ENCODE measurements at regions not wholly inside any gene's neighbourhood (a gene's known extent, or its start where the extent isn't known, plus 50 kb on each side); places are given as distances from the start of the nearest gene placed in this dataset.

DNA sequence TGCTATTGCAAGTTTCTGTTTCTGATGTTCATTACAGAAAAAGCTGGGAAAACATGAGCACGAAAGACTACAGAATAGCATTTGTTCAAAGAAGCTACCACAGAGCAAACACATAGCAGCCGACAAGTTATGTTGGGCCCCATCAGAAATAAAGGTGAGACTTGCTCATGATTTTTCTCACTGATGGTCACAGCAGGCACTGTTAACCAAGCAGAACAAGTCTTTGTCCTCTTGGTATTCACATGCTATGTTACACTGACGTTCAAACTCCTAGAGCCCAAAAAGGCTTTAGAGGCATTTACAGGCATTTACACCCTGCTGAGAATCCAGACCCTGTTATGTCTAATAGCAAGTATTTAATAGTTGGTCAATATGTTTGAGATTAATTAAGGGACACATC lies 235.0 kb upstream of the HNMT start:
- DNase-seq (no peak), ATAC-seq (no peak)
- Histone ChIP-seq H3K27ac (ENCODE audit: low read length) (no peak overlapping the region), H3K4me1 (ENCODE audit: control insufficient read depth, insufficient read depth, low read length) (no peaks in the 10 kb centered on the region), H3K27me3 (ENCODE audit: control insufficient read depth, insufficient read depth) (no peaks in the 10 kb centered on the region), H3K9me3 (ENCODE audit: control insufficient read depth, low read length) (no peaks in the 10 kb centered on the region), H3K4me3 (ENCODE audit: low read length) (no peak overlapping the region)
- intact Hi-C loops (cut with DNase I), result no loop called here
- WGBS, result 53% methylated on average over 3 of the region's 3 CpGs

DNA sequence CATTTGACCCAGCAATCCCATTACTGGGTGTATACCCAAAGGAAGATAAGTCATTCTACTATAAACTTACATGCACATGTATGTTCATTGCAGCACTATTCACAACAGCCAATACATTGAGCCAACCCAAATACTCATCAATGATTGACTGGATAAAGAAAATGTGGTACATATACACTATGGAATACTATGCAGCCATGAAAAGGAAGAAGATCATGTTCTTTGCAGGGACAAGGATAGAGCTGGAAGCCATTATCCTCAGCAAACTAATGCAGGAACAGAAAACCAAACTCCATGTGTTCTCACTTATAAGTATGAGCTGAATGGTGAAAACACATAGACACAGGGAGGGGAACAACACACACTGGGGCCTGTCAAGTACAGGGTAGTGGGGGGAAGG lies 226.7 kb upstream of the HNMT start:
- Histone ChIP-seq H3K27ac (ENCODE audit: low read length) (no peak overlapping the region), H3K9me3 (ENCODE audit: control insufficient read depth, low read length) (no peaks in the 10 kb centered on the region), H3K27me3 (ENCODE audit: control insufficient read depth, insufficient read depth) (no peaks in the 10 kb centered on the region), H3K4me3 (ENCODE audit: low read length) (no peak overlapping the region), H3K4me1 (ENCODE audit: control insufficient read depth, insufficient read depth, low read length) (no peaks in the 10 kb centered on the region)
- DNase-seq (no peak), ATAC-seq (no peak)
- intact Hi-C loops (cut with DNase I), result no loop called here

DNA sequence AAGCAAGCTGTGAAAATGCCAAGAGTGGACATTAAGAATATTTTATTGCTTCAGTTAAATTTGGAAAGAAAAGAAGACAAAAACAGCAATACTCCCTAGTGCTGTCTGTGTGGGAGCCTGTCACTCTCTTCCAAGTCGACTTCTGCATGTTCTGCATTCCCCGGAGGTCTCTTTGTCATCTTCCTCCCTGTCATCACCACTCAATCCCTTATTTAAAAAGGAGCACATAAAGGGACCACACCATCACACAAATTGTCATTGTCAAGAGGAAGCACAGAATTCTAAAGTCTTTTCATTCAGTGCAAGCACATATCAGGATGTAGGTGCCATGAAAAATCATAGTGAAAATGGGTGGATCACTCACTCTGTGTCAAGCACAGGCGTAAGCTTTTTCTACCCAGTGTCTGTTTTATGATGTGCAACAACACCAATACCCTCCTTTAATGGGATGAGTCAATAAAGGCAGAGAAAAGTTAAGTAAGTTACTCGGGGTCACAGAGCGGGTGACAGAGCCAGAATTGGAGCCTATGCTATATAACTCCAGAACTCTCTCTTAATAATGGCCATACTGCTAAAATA lies 222.4 kb upstream of the HNMT start:
- Histone ChIP-seq H3K4me3 (ENCODE audit: low read length) (no peak overlapping the region), H3K9me3 (ENCODE audit: control insufficient read depth, low read length) (no peaks in the 10 kb centered on the region), H3K4me1 (ENCODE audit: control insufficient read depth, insufficient read depth, low read length) (no peaks in the 10 kb centered on the region), H3K27me3 (ENCODE audit: control insufficient read depth, insufficient read depth) (no peaks in the 10 kb centered on the region), H3K27ac (ENCODE audit: low read length) (no peak overlapping the region)
- intact Hi-C loops (cut with DNase I), result no loop called here
- 63% methylated on average over 5 of the region's 5 CpGs for WGBS
- DNase-seq (no peak), ATAC-seq (no peak)

GRCh38 chr2:137747509-137747908 lies 216.8 kb upstream of the HNMT start:
- Histone ChIP-seq H3K27ac (ENCODE audit: low read length) (no peak overlapping the region), H3K9me3 (ENCODE audit: control insufficient read depth, low read length) (no peaks in the 10 kb centered on the region), H3K4me1 (ENCODE audit: control insufficient read depth, insufficient read depth, low read length) (no peaks in the 10 kb centered on the region), H3K27me3 (ENCODE audit: control insufficient read depth, insufficient read depth) (no peaks in the 10 kb centered on the region), H3K4me3 (ENCODE audit: low read length) (no peak overlapping the region)
- ATAC-seq, result no peak
- intact Hi-C loops (cut with DNase I), result no loop called here
- no peak for DNase-seq

DNA sequence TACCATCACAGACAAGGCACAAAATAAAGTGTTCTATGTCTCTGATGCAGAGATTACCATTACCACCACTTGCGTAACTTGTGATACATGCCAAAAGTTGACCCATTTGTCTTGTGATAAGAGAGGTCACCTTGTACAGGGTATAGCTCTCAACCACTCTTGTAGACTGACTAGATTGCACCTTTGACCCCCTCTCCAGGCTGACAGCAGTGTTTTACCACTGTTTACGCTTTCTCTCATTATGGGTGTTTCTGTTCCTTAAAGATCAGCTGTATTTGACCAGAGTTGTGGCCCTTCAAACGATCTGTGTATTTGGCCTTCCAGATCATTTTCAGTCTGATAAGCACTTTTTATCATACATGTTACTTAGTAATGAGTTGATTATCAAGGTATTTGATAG lies 215.7 kb upstream of the HNMT start:
- no peaks in the 10 kb centered on the region for H3K9me3 ChIP-seq (ENCODE audit: control insufficient read depth, low read length)
- WGBS, result 70% methylated on average over 3 of the region's 3 CpGs
- ATAC-seq (no peak), DNase-seq (no peak)
- no peak overlapping the region for H3K27ac ChIP-seq (ENCODE audit: low read length)
- intact Hi-C loops (cut with DNase I), result no loop called here
- no peaks in the 10 kb centered on the region for H3K27me3 ChIP-seq (ENCODE audit: control insufficient read depth, insufficient read depth)
- no peak overlapping the region for H3K4me3 ChIP-seq (ENCODE audit: low read length)
- no peaks in the 10 kb centered on the region for H3K4me1 ChIP-seq (ENCODE audit: control insufficient read depth, insufficient read depth, low read length)

GRCh38 chr2:137764646-137765045 lies 199.6 kb upstream of the HNMT start:
- H3K27ac ChIP-seq (ENCODE audit: low read length), result no peak overlapping the region
- ATAC-seq (no peak), DNase-seq (no peak)
- intact Hi-C loops (cut with DNase I), result no loop called here
- H3K4me3 ChIP-seq (ENCODE audit: low read length), result no peak overlapping the region
- no peaks in the 10 kb centered on the region for H3K27me3 ChIP-seq (ENCODE audit: control insufficient read depth, insufficient read depth)
- no peaks in the 10 kb centered on the region for H3K4me1 ChIP-seq (ENCODE audit: control insufficient read depth, insufficient read depth, low read length)
- no peaks in the 10 kb centered on the region for H3K9me3 ChIP-seq (ENCODE audit: control insufficient read depth, low read length)
- WGBS, result 23% methylated on average over 5 of the region's 5 CpGs

DNA sequence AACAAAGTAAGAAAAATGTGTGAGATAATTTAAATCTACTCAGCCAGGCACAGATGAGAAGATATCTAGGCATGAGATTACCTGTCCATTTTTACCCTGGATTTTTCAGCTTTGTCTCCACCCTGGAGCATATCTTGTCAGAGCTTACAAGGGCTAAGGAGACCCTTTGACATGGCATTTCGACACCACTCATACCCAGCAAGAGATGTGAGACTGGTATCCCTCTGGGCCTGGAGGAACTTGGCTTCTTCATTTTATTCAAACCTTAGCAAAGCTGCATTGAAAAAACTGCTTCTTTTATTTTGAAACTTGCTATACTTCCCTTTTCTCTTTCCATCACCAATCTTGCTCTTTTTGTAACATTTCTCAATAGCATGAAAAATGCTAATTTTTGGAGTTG lies 194.9 kb upstream of the HNMT start:
- no peaks in the 10 kb centered on the region for H3K9me3 ChIP-seq (ENCODE audit: control insufficient read depth, low read length)
- no peaks in the 10 kb centered on the region for H3K27me3 ChIP-seq (ENCODE audit: control insufficient read depth, insufficient read depth)
- no peak overlapping the region for H3K4me3 ChIP-seq (ENCODE audit: low read length)
- H3K27ac ChIP-seq (ENCODE audit: low read length), result no peak overlapping the region
- intact Hi-C loops (cut with DNase I), result no loop called here
- DNase-seq, result no peak
- ATAC-seq, result no peak
- WGBS, result 36% methylated on average over 1 of the region's 1 CpG
- H3K4me1 ChIP-seq (ENCODE audit: control insufficient read depth, insufficient read depth, low read length), result no peaks in the 10 kb centered on the region

- Histone ChIP-seq H3K4me3 (ENCODE audit: low read length) (no peak overlapping the region), H3K9me3 (ENCODE audit: control insufficient read depth, low read length) (no peaks in the 10 kb centered on the region), H3K4me1 (ENCODE audit: control insufficient read depth, insufficient read depth, low read length) (no peaks in the 10 kb centered on the region), H3K27me3 (ENCODE audit: control insufficient read depth, insufficient read depth) (no peaks in the 10 kb centered on the region), H3K27ac (ENCODE audit: low read length) (no peak overlapping the region)
- ATAC-seq, result no peak
- DNase-seq, result no peak
- 93% methylated on average over 1 of the region's 1 CpG for WGBS
- intact Hi-C loops (cut with DNase I), result no loop called here
Measured at GRCh38 chr2:137770166-137770565, 194.1 kb upstream of the HNMT start.

DNA sequence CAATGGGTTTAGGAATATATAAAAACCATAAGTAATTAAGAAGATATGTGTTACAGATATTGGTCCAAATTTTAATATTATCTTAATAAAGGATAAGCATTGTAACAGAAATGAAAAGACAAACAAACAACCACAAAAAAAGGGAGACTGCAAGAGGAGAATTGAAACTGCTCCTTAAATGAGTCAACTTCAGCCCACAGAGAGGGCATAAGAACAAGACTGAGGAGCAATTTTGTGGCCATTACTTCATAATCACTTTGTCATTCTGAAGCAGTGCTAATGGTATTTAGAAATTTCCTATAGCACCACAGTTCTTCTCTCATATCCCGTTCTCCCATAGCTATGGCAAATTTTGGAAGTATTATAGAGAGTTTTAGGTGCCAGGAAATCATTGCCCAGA lies 193.2 kb upstream of the HNMT start:
- Histone ChIP-seq H3K4me3 (ENCODE audit: low read length) (no peak overlapping the region), H3K27ac (ENCODE audit: low read length) (no peak overlapping the region), H3K27me3 (ENCODE audit: control insufficient read depth, insufficient read depth) (no peaks in the 10 kb centered on the region), H3K4me1 (ENCODE audit: control insufficient read depth, insufficient read depth, low read length) (no peaks in the 10 kb centered on the region), H3K9me3 (ENCODE audit: control insufficient read depth, low read length) (no peaks in the 10 kb centered on the region)
- no peak for ATAC-seq
- intact Hi-C loops (cut with DNase I), result no loop called here
- DNase-seq, result no peak
- WGBS, result 63% methylated on average over 1 of the region's 1 CpG

GRCh38 chr2:137772451-137772850 lies 191.8 kb upstream of the HNMT start:
- DNase-seq, result no peak
- 76% methylated on average over 3 of the region's 3 CpGs for WGBS
- H3K9me3 ChIP-seq (ENCODE audit: control insufficient read depth, low read length), result no peaks in the 10 kb centered on the region
- intact Hi-C loops (cut with DNase I), result no loop called here
- H3K4me3 ChIP-seq (ENCODE audit: low read length), result no peak overlapping the region
- no peak overlapping the region for H3K27ac ChIP-seq (ENCODE audit: low read length)
- no peaks in the 10 kb centered on the region for H3K4me1 ChIP-seq (ENCODE audit: control insufficient read depth, insufficient read depth, low read length)
- no peaks in the 10 kb centered on the region for H3K27me3 ChIP-seq (ENCODE audit: control insufficient read depth, insufficient read depth)
- ATAC-seq, result no peak

- intact Hi-C loops (cut with DNase I), result no loop called here
- 57% methylated on average over 3 of the region's 3 CpGs for WGBS
- no peaks in the 10 kb centered on the region for H3K9me3 ChIP-seq (ENCODE audit: control insufficient read depth, low read length)
Measured at GRCh38 chr2:137775529-137775928, 188.7 kb upstream of the HNMT start.

DNA sequence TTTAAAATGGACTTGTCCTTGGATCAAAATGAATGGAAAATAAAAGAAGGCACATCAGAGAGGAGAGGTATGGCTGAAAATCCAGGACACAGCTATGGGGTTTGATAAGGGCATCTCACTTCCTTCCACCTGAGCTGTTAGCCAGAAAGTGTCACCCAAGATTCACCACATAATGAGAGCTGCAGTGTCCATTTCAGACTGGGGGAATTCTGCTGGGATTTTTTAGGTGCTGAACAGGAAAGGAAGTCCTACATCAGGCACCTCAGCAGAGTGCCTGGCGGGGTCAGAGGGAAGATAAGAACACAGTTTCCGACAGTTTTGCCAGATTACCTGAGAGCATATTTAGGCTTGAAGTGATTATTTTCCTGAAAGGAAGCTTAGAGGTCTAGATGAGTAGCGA lies 187.6 kb upstream of the HNMT start:
- Histone ChIP-seq H3K27me3 (ENCODE audit: control insufficient read depth, insufficient read depth) (no peaks in the 10 kb centered on the region), H3K4me3 (ENCODE audit: low read length) (no peak overlapping the region), H3K4me1 (ENCODE audit: control insufficient read depth, insufficient read depth, low read length) (no peaks in the 10 kb centered on the region), H3K9me3 (ENCODE audit: control insufficient read depth, low read length) (no peaks in the 10 kb centered on the region), H3K27ac (ENCODE audit: low read length) (no peak overlapping the region)
- ATAC-seq (no peak), DNase-seq (no peak)
- WGBS, result 21% methylated on average over 3 of the region's 3 CpGs
- intact Hi-C loops (cut with DNase I), result no loop called here

More at GRCh38 chr2:137775529-137775928, 188.7 kb upstream of the HNMT start:
- no peaks in the 10 kb centered on the region for H3K4me1 ChIP-seq (ENCODE audit: control insufficient read depth, insufficient read depth, low read length)
- ATAC-seq (no peak), DNase-seq (no peak)
- H3K27ac ChIP-seq (ENCODE audit: low read length), result no peak overlapping the region
- H3K4me3 ChIP-seq (ENCODE audit: low read length), result no peak overlapping the region
- H3K27me3 ChIP-seq (ENCODE audit: control insufficient read depth, insufficient read depth), result no peaks in the 10 kb centered on the region

Data from right cardiac atrium (tissue), 5 donors.